AG09309 (cell line): ENCODE measurements at regions not wholly inside any gene's neighbourhood (a gene's known extent, or its start where the extent isn't known, plus 50 kb on each side); places are given as distances from the start of the nearest gene placed in this dataset.

Experiments
- DNase-seq: peaks from one replicate; pipeline ENCODE4 v3.0.0-alpha.2; 2010; ENCODE audit warnings: low read depth
- H3K4me3 ChIP-seq: 2 replicates; pipeline ENCODE4 v1.5.1; 2011; ENCODE audit warnings: mild to moderate bottlenecking, low read depth, low read length, moderate library complexity; ENCODE audit not compliant: control insufficient read depth
- CTCF ChIP-seq: IDR thresholded peaks from 2 replicates; pipeline ENCODE4 v1.5.1; 2011; ENCODE audit warnings: mild to moderate bottlenecking, low read depth, low read length, inconsistent platforms; ENCODE audit not compliant: insufficient read depth, control insufficient read depth; ENCODE audit errors: missing control alignments

GRCh38 chr12:64997858-64998257 lies 123.2 kb downstream of the WIF1 start:
- no peak for DNase-seq
- H3K4me3 ChIP-seq: no peak overlapping the region
- TF ChIP-seq CTCF: no peak

GRCh38 chr12:64998371-64999147 lies 122.5 kb downstream of the WIF1 start:
- DNase-seq: no peak
- TF ChIP-seq CTCF: no peak
- H3K4me3 ChIP-seq: no peak overlapping the region

GRCh38 chr12:64999148-64999425 lies 122.0 kb downstream of the WIF1 start:
- H3K4me3 ChIP-seq: no peak overlapping the region
- no peak for DNase-seq
- TF ChIP-seq CTCF: no peak
